ENCODE measurements at regions not wholly inside any gene's neighbourhood (a gene's known extent, or its start where the extent isn't known, plus 50 kb on each side); places are given as distances from the start of the nearest gene placed in this dataset.

DNA sequence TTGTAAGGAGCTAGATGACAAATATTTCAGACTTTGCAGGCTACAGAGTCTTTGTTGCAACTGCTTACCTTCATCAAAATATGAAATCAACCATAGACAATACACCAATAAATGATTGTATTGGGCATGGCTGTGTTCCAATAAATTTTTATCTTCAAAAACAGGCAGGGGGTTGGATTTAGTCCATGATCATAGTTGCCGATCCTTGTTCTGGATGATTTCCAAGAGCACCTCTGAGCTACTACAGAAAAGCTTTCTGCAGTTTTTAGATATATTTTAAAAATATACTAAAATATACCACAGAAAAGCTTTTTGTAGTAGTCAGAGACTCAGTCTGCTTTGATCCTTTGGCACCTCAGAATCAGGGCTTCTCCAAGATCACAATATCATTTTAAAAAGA is 145.0 kb downstream of the HTR1B start:
- TF ChIP-seq, protein P1, sequence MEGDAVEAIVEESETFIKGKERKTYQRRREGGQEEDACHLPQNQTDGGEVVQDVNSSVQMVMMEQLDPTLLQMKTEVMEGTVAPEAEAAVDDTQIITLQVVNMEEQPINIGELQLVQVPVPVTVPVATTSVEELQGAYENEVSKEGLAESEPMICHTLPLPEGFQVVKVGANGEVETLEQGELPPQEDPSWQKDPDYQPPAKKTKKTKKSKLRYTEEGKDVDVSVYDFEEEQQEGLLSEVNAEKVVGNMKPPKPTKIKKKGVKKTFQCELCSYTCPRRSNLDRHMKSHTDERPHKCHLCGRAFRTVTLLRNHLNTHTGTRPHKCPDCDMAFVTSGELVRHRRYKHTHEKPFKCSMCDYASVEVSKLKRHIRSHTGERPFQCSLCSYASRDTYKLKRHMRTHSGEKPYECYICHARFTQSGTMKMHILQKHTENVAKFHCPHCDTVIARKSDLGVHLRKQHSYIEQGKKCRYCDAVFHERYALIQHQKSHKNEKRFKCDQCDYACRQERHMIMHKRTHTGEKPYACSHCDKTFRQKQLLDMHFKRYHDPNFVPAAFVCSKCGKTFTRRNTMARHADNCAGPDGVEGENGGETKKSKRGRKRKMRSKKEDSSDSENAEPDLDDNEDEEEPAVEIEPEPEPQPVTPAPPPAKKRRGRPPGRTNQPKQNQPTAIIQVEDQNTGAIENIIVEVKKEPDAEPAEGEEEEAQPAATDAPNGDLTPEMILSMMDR (IDR thresholded peaks at IDR 0.05; ENCODE audit: partially characterized antibody, unreplicated experiment) = no peak
- Mint-ChIP-seq H3K4me1 (ENCODE audit: low read depth, unreplicated experiment) (no peaks in the 10 kb centered on the region), H3K36me3 (ENCODE audit: unreplicated experiment) (no peaks in the 10 kb centered on the region), H3K4me3 (ENCODE audit: unreplicated experiment) (no peak overlapping the region), H3K27ac (ENCODE audit: unreplicated experiment) (no peak overlapping the region), H3K27me3 (ENCODE audit: unreplicated experiment) (no peaks in the 10 kb centered on the region), H3K9me3 (ENCODE audit: unreplicated experiment) (no peaks in the 10 kb centered on the region)
- DNase-seq = no peak

DNA sequence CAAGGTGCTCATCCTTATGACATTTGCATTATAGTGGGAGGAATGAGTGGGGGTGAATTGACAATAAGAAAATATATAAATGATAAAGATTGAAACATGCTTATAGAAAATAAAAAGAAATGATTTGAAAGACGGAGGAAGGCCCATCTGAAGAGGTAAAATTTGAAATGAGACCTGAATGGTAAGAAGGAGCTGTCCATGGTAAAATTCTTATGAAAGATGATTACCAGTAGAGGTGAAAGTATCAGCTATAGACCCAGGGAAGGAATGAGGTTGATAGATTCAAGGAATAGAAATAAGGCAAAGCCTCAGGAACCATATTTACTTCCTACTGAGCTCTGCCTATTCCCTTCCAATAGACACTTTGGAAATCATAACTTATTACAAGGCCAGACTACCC is 149.7 kb downstream of the HTR1B start:
- no peak overlapping the region for H3K27ac Mint-ChIP-seq (ENCODE audit: unreplicated experiment)
- H3K27me3 Mint-ChIP-seq (ENCODE audit: unreplicated experiment) = no peaks in the 10 kb centered on the region
- no peak overlapping the region for H3K4me3 Mint-ChIP-seq (ENCODE audit: unreplicated experiment)

DNA sequence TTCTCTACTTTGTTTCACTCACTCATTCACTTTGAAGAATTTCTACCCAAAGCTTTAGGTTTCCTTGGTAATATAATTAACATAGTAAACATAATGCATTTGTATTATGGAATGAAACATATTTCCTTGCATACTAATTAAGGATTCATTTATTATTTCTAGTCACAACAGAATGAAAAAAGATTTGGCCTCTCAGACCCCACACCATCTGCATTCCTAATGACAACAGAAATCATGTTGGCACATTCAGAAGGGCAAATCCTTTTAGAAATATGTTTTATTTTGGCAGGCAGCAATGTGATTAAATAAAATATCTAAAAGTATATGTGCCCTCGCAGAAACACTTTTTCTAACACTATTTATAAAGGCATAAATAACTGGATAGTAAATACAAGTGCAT is 163.4 kb downstream of the HTR1B start:
- DNase-seq = no peak
- Mint-ChIP-seq H3K9me3 (ENCODE audit: unreplicated experiment) (no peaks in the 10 kb centered on the region), H3K27ac (ENCODE audit: unreplicated experiment) (no peak overlapping the region), H3K27me3 (ENCODE audit: unreplicated experiment) (no peaks in the 10 kb centered on the region), H3K4me3 (ENCODE audit: unreplicated experiment) (no peak overlapping the region), H3K4me1 (ENCODE audit: low read depth, unreplicated experiment) (no peaks in the 10 kb centered on the region), H3K36me3 (ENCODE audit: unreplicated experiment) (no peaks in the 10 kb centered on the region)
- TF ChIP-seq, protein P1 (IDR thresholded peaks at IDR 0.05; ENCODE audit: partially characterized antibody, unreplicated experiment) = no peak

More for the DNA sequence above, 149.7 kb downstream of the HTR1B start:
- H3K4me1 Mint-ChIP-seq (ENCODE audit: low read depth, unreplicated experiment) = no peaks in the 10 kb centered on the region
- no peak for DNase-seq
- no peaks in the 10 kb centered on the region for H3K9me3 Mint-ChIP-seq (ENCODE audit: unreplicated experiment)
- TF ChIP-seq, protein P1 (IDR thresholded peaks at IDR 0.05; ENCODE audit: partially characterized antibody, unreplicated experiment) = no peak
- H3K36me3 Mint-ChIP-seq (ENCODE audit: unreplicated experiment) = no peaks in the 10 kb centered on the region

DNA sequence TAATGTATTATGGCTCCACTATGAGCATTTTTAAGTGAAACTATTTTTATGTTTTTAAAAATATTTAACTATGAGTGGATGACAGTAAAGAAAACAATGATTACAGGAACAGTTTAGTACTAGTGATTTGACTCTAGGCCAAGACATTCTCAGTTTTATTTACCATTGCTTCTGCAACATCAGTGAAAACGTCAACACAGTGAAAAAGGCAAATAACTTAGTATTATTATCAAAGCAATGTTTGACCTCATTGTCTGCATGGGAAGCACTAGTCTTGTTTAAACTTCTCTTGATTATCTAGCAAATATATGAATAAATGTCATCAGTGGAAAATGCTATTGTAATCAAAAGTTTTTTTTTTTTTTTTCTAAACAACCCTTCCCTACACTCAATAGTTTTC is 165.0 kb downstream of the HTR1B start:
- no peak for DNase-seq
- TF ChIP-seq, protein P1 (IDR thresholded peaks at IDR 0.05; ENCODE audit: partially characterized antibody, unreplicated experiment) = no peak
- H3K27me3 Mint-ChIP-seq (ENCODE audit: unreplicated experiment) = no peaks in the 10 kb centered on the region
- H3K27ac Mint-ChIP-seq (ENCODE audit: unreplicated experiment) = no peak overlapping the region
- H3K36me3 Mint-ChIP-seq (ENCODE audit: unreplicated experiment) = no peaks in the 10 kb centered on the region
- H3K4me1 Mint-ChIP-seq (ENCODE audit: low read depth, unreplicated experiment) = no peaks in the 10 kb centered on the region
- no peak overlapping the region for H3K4me3 Mint-ChIP-seq (ENCODE audit: unreplicated experiment)
- H3K9me3 Mint-ChIP-seq (ENCODE audit: unreplicated experiment) = no peaks in the 10 kb centered on the region

DNA sequence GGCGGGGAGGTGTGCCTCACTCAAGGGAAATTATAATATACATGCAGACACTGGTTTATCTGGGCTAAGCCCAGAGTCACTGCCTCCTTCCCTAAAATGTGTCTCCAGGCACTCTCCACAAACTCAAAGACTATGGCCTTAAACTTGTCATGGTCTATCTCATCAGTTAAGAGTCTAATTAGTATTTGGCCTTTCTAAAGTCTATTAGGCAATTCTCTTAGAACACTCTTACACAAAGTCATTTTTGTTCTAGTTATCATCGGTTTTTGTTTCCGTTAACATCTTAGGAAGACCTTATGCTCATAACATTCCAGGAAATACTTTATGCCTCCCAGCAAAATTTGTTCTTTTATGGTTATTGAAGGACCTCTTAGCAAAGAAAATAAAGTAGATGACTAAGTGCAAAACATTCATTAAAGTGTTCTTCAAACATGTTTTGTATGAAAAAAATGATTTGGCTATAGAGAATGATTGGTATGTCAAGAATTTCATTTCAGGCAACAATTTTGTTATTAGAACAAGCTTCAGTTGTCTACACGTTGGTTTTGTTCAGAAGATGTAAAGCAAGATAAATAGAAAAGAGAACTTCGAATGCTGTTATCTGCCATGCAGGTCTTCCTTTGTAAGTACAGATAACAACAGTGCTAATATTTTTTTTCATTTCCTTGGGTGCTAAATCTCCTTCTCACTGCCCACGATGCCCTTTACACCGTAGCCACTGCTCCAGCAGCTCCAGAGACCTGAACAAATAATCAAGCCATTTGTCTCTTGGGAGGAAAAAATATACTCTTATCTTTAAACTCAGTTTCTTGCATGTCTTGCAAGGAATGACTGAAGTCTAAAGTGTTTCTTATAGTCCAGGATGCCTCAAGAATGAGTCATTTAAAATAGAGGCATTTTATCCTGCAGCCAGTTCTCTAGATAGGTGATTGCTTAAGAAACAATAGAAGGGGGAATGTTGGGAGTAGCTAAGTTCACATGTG is 170.4 kb downstream of the HTR1B start:
- DNase-seq = no peak
- H3K4me3 Mint-ChIP-seq (ENCODE audit: unreplicated experiment) = no peak overlapping the region
- no peaks in the 10 kb centered on the region for H3K36me3 Mint-ChIP-seq (ENCODE audit: unreplicated experiment)
- TF ChIP-seq, protein P1 (IDR thresholded peaks at IDR 0.05; ENCODE audit: partially characterized antibody, unreplicated experiment) = no peak
- H3K9me3 Mint-ChIP-seq (ENCODE audit: unreplicated experiment) = no peaks in the 10 kb centered on the region
- H3K27me3 Mint-ChIP-seq (ENCODE audit: unreplicated experiment) = no peaks in the 10 kb centered on the region
- H3K4me1 Mint-ChIP-seq (ENCODE audit: low read depth, unreplicated experiment) = no peaks in the 10 kb centered on the region
- H3K27ac Mint-ChIP-seq (ENCODE audit: unreplicated experiment) = no peak overlapping the region
